GM12892 (cell line): ENCODE measurements at regions not wholly inside any gene's neighbourhood (a gene's known extent, or its start where the extent isn't known, plus 50 kb on each side); places are given as distances from the start of the nearest gene placed in this dataset.

Experiments
- POLR2A ChIP-seq: IDR thresholded peaks from 2 replicates; pipeline ENCODE4 v1.6.1; 2011; ENCODE audit warnings: low read depth, low read length, control low read depth
- POLR2AphosphoS5 ChIP-seq: IDR thresholded peaks from 2 replicates; pipeline ENCODE4 v1.6.1; 2011; ENCODE audit warnings: low read depth, low read length, control low read depth
- TAF1 ChIP-seq: IDR thresholded peaks from 2 replicates; pipeline ENCODE4 v1.6.1; 2011; ENCODE audit warnings: low read depth, mild to moderate bottlenecking, control low read depth, low read length, borderline replicate concordance

DNA sequence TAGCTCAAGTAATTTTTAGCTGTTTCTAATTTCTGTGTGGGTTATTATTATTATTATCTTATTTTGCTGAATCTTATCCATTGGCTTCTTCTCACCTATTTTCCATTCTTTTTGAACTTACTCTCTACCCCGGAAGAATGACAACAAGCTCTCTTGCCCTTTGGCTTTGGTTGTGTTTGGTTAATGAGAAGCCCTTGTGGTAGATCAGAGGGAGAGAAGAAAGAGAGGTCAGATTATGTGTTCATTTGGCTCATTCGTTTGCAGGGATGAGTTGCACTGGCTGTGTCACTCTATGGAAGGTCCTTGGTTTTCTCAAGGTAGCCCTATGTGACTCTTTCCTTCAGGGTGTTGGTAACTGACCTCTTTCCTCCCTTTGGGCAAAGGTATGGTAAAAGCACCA, 391.9 kb downstream of the LMO4 start:
- TF ChIP-seq POLR2AphosphoS5 (no peak), POLR2A (no peak), TAF1 (no peak)
